Sigmoid colon (tissue), 6 donors: ENCODE measurements at regions not wholly inside any gene's neighbourhood (a gene's known extent, or its start where the extent isn't known, plus 50 kb on each side); places are given as distances from the start of the nearest gene placed in this dataset.

Source experiments
- DNase-seq: peaks from one replicate; pipeline ENCODE4 v3.0.0-alpha.2; 2019
- H3K27ac ChIP-seq, 4 donors: fragments of 200-600 bp; sonication (generic); one replicate each; pipeline ENCODE4 v1.5.1; 2016 to 2019; ENCODE audit warnings: mild to moderate bottlenecking in 1 of 4
- H3K27me3 ChIP-seq, 3 donors: fragments of 200-600 bp; sonication (generic); one replicate each; pipeline ENCODE4 v1.5.1; 2019; ENCODE audit warnings: mild to moderate bottlenecking in 1 of 3
- H3K36me3 ChIP-seq, 4 donors: fragments of 200-600 bp; sonication (generic); one replicate each; pipeline ENCODE4 v1.5.1; 2016 to 2019
- H3K4me1 ChIP-seq, 4 donors: fragments of 200-600 bp; sonication (generic); one replicate each; pipeline ENCODE4 v1.5.1; 2017 to 2019
- H3K4me3 ChIP-seq, 4 donors: fragments of 200-600 bp; sonication (generic); one replicate each; pipeline ENCODE4 v1.5.1; 2017 to 2019; ENCODE audit warnings: mild to moderate bottlenecking in 2 of 4, moderate library complexity in 1 of 4
- H3K9me3 ChIP-seq, 4 donors: fragments of 200-600 bp in 3 of 4; sonication (generic) in 3 of 4; one replicate each; pipeline versions ENCODE4 v1.5.1 to v1.6.1; 2013 to 2019
- CTCF ChIP-seq, 4 experiments: fragments of 450-650 bp in 3 of 4; fragments of 200-600 bp in 1 of 4; IDR thresholded peaks; one replicate each; pipeline ENCODE4 v1.5.1; 2016 to 2019; ENCODE audit warnings: antibody characterized with exemption in 4 of 4, mild to moderate bottlenecking in 3 of 4, moderate library complexity in 2 of 4
- EP300 ChIP-seq, 4 donors: sonication (generic); formaldehyde crosslinking; IDR thresholded peaks; one replicate each; pipeline ENCODE4 v1.6.1; 2017; ENCODE audit warnings: antibody characterized with exemption in 4 of 4
- POLR2A ChIP-seq, 2 donors: fragments of 450-650 bp; IDR thresholded peaks; one replicate each; pipeline ENCODE4 v1.6.1; 2016; ENCODE audit warnings: antibody characterized with exemption in 2 of 2, mild to moderate bottlenecking in 2 of 2, moderate library complexity in 2 of 2
- POLR2AphosphoS5 ChIP-seq, 4 donors: sonication (generic); formaldehyde crosslinking; IDR thresholded peaks; one replicate each; pipeline ENCODE4 v1.6.1; 2017; ENCODE audit warnings: antibody characterized with exemption in 4 of 4
- WGBS, 2 donors: extraction: QIAGEN DNeasy Blood & Tissue Kit; methylation state at CpG; one replicate each; pipeline ENCODE4 v1.1.7; 2013; 5-methylcytosine and 5-hydroxymethylcytosine counted together
- intact Hi-C: fragments of 100-400 bp; cut with DNase I; formaldehyde crosslinking; loops from one replicate; pipeline ENCODE4 v1.15.1; 2023
- donor health status: healthy with polysubstance abuse.
- donor health status: healthy.

DNA sequence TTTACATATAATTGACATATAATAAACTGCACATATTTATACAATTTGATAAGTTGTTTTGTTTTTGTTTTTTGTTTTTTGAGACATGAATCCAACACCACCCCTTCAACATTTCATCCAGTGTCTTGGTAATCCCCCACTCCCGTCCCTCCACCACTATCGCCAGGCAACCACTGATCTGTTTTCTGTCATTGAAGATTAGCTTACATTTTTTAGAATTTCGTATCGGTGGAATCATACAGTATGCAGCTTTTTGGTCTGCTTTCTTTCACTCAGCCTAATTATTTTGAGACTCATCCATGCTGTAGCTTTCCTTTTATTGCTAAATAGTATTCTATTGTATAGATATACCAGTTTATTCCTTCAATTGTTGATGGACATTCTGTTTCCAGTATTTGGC, 94.1 kb upstream of the FRY start:
- Histone ChIP-seq H3K9me3 (no peaks in the 10 kb centered on the region), H3K4me1 (peaks cover 0 to 3% (median 0%) of the 10 kb centered on the region in 4 donors), H3K27ac (no peak overlapping the region), H3K36me3 (no peaks in the 10 kb centered on the region), H3K27me3 (no peaks in the 10 kb centered on the region), H3K4me3 (no peak overlapping the region)
- intact Hi-C loops, result no loop called here
- no peak for DNase-seq
- 82 to 92% methylated on average over 4 of the region's 4 CpGs for WGBS, 2 donors
- no peak for TF ChIP-seq EP300 (IDR thresholded peaks at IDR 0.05)
- TF ChIP-seq CTCF (IDR thresholded peaks at IDR 0.05), result no peak
- TF ChIP-seq POLR2A (IDR thresholded peaks at IDR 0.05), result no peak
- TF ChIP-seq POLR2AphosphoS5 (IDR thresholded peaks at IDR 0.05), result no peak

DNA sequence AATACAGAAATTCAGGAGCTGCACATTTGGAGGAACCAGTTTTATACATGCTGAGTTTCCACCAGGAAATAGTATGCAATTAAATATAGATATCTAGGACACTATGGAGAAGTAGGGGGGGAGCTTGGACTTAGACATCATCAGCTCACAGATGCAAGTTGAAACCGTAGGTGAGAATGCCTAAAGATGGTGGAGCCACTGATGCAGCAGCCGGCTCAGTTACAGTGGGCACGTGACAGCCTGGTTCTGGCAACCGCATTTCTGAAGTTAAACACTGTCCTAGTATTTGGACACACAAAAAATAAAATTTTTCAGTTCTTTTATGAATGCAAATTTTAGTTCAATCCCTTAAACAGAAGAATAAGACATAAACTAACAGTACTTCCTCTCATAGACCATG, 91.5 kb upstream of the FRY start:
- TF ChIP-seq EP300 (IDR thresholded peaks at IDR 0.05) (no peak), POLR2A (IDR thresholded peaks at IDR 0.05) (no peak), POLR2AphosphoS5 (IDR thresholded peaks at IDR 0.05) (no peak), CTCF (IDR thresholded peaks at IDR 0.05) (no peak)
- intact Hi-C loops, result no loop called here

DNA sequence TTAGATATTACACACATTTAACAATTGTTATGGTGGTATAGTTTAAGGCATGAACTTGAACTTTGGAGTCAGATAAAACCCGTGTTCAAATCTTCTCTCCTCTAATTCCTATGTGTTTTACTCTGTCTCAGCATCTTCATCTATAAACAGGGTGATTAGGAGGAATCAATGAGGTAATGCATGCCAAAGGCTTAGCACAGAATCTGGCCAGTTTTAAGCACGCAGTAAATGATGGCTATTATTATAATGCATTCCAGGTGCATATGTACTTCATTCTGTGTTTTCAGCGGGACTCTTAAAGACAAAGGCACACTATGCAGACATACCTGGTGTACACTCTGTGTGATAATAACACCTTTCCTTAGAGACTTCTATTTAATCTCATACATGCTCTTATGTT, 88.0 kb upstream of the FRY start:
- Histone ChIP-seq H3K9me3 (no peaks in the 10 kb centered on the region), H3K27ac (no peak overlapping the region), H3K4me3 (no peak overlapping the region), H3K36me3 (no peaks in the 10 kb centered on the region), H3K27me3 (no peaks in the 10 kb centered on the region), H3K4me1 (peaks cover 0 to 16% (median 4%) of the 10 kb centered on the region in 4 donors)
- no peak for DNase-seq
- intact Hi-C loops, result no loop called here
- no peak for TF ChIP-seq POLR2AphosphoS5 (IDR thresholded peaks at IDR 0.05)
- no peak for TF ChIP-seq CTCF (IDR thresholded peaks at IDR 0.05)
- TF ChIP-seq EP300 (IDR thresholded peaks at IDR 0.05), result no peak
- no peak for TF ChIP-seq POLR2A (IDR thresholded peaks at IDR 0.05)
- WGBS, 2 donors, result 67 to 78% methylated on average over 3 of the region's 3 CpGs

More for the DNA sequence above, 91.5 kb upstream of the FRY start:
- H3K4me3 ChIP-seq, result no peak overlapping the region
- DNase-seq, result no peak
- no peaks in the 10 kb centered on the region for H3K9me3 ChIP-seq
- WGBS, 2 donors, result 96% methylated on average over 4 of the region's 4 CpGs
- no peaks in the 10 kb centered on the region for H3K36me3 ChIP-seq
- H3K27me3 ChIP-seq, result no peaks in the 10 kb centered on the region
- peaks cover 0 to 7% (median 1%) of the 10 kb centered on the region in 4 donors for H3K4me1 ChIP-seq
- H3K27ac ChIP-seq, result no peak overlapping the region

- 73 to 84% methylated on average over 3 of the region's 3 CpGs for WGBS, 2 donors
- Histone ChIP-seq H3K27ac (no peak overlapping the region), H3K27me3 (no peaks in the 10 kb centered on the region), H3K36me3 (no peaks in the 10 kb centered on the region), H3K9me3 (no peaks in the 10 kb centered on the region), H3K4me3 (no peak overlapping the region), H3K4me1 (peaks cover 0 to 16% (median 4%) of the 10 kb centered on the region in 4 donors)
- intact Hi-C loops, result no loop called here
- TF ChIP-seq CTCF (IDR thresholded peaks at IDR 0.05) (no peak), POLR2AphosphoS5 (IDR thresholded peaks at IDR 0.05) (no peak), POLR2A (IDR thresholded peaks at IDR 0.05) (no peak), EP300 (IDR thresholded peaks at IDR 0.05) (no peak)
- DNase-seq, result no peak
Observed at GRCh38 chr13:31944262-31945160, 87.1 kb upstream of the FRY start.
